IMR-90 (cell line): ENCODE measurements at regions not wholly inside any gene's neighbourhood (a gene's known extent, or its start where the extent isn't known, plus 50 kb on each side); places are given as distances from the start of the nearest gene placed in this dataset.

Source experiments
- ATAC-seq: fragments of 200-7000 bp; cut with Tn5 transposase; 2 replicates; pipeline ENCODE4 v1.9.1; 2020; ENCODE audit warnings: low read depth, mild to moderate bottlenecking, moderate library complexity
- BruUV-seq: library from RNA; stranded (reverse); fragments of 400-500 nt; replicated peaks from 2 replicates; lab custom pipeline; 2021; lab: Mats Ljungman, UMichigan
- CTCF ChIA-PET: fragments of 300-600 bp; formaldehyde crosslinking; extraction: SDS; loops from one replicate; lab custom pipeline; 2021; ENCODE audit warnings: antibody characterized with exemption; lab: Yijun Ruan, JAX
- POLR2A ChIA-PET: fragments of 300-600 bp; sonication (Branson Sonifier 250); formaldehyde crosslinking; loops from one replicate; lab custom pipeline; 2022; ENCODE audit warnings: antibody characterized with exemption; ENCODE audit not compliant: unreplicated experiment; lab: Charles Lee
- DNase-seq: peaks from one replicate; pipeline ENCODE4 v3.0.0; 2013
- H2AFZ ChIP-seq: replicated peaks from 2 replicates; pipeline ENCODE3; 2013; ENCODE audit warnings: low read length, mild to moderate bottlenecking; ENCODE audit not compliant: poor library complexity
- H2AK5ac ChIP-seq: 2 replicates; pipeline ENCODE4 v1.6.1; 2013; ENCODE audit warnings: low read depth, low read length, inconsistent platforms
- H2AK9ac ChIP-seq: replicated peaks from 2 replicates; pipeline ENCODE3; 2013; ENCODE audit warnings: mild to moderate bottlenecking, low read depth, low read length, moderate library complexity; ENCODE audit not compliant: poor library complexity
- H2BK120ac ChIP-seq: 2 replicates; pipeline ENCODE4 v1.6.1; 2013; ENCODE audit warnings: low read depth, low read length, inconsistent platforms
- H2BK15ac ChIP-seq: 3 replicates; pipeline ENCODE4 v1.6.1; 2013; ENCODE audit warnings: low read depth, low read length, inconsistent platforms
- H2BK20ac ChIP-seq: 2 replicates; pipeline ENCODE4 v1.6.1; 2013; ENCODE audit warnings: low read depth, mild to moderate bottlenecking, inconsistent platforms, low read length, moderate library complexity
- H2BK5ac ChIP-seq: 2 replicates; pipeline ENCODE4 v1.6.1; 2013; ENCODE audit warnings: mild to moderate bottlenecking, low read depth, low read length, inconsistent platforms; ENCODE audit not compliant: poor library complexity, severe bottlenecking
- H3K14ac ChIP-seq: replicated peaks from 2 replicates; pipeline ENCODE4 v1.6.1; 2013; ENCODE audit warnings: low read depth, low read length, inconsistent platforms
- H3K18ac ChIP-seq: 2 replicates; pipeline ENCODE4 v1.6.1; 2013; ENCODE audit warnings: low read depth, low read length, control low read depth
- H3K23ac ChIP-seq: 2 replicates; pipeline ENCODE4 v1.6.1; 2013; ENCODE audit warnings: low read depth, low read length, inconsistent platforms
- H3K27ac ChIP-seq: 2 replicates; pipeline ENCODE4 v1.5.1; 2013; ENCODE audit warnings: mild to moderate bottlenecking, control low read depth, low read length; ENCODE audit not compliant: insufficient read depth
- H3K27me3 ChIP-seq: 2 replicates; pipeline ENCODE4 v1.6.1; 2013; ENCODE audit warnings: low read length; ENCODE audit not compliant: control insufficient read depth, insufficient read depth
- H3K36me3 ChIP-seq: 2 replicates; pipeline ENCODE4 v1.6.1; 2013; ENCODE audit warnings: low read length, mixed read lengths; ENCODE audit not compliant: control insufficient read depth, insufficient read depth
- H3K4ac ChIP-seq: 2 replicates; pipeline ENCODE4 v1.6.1; 2013; ENCODE audit warnings: low read depth, low read length, inconsistent platforms
- H3K4me1 ChIP-seq: 2 replicates; pipeline ENCODE4 v1.6.1; 2013; ENCODE audit warnings: low read length, mixed read lengths; ENCODE audit not compliant: control insufficient read depth, insufficient read depth
- H3K4me2 ChIP-seq: 2 replicates; pipeline ENCODE4 v1.6.1; 2013; ENCODE audit warnings: low read depth, mild to moderate bottlenecking, control low read depth, low read length, moderate library complexity
- H3K4me3 ChIP-seq: 2 replicates; pipeline ENCODE4 v1.5.1; 2013; ENCODE audit warnings: low read depth, mild to moderate bottlenecking, control low read depth, low read length, moderate library complexity; ENCODE audit not compliant: insufficient read depth
- H3K56ac ChIP-seq: 2 replicates; pipeline ENCODE4 v1.6.1; 2013; ENCODE audit warnings: low read length, inconsistent platforms; ENCODE audit not compliant: insufficient read depth; ENCODE audit errors: extremely low read depth
- H3K79me1 ChIP-seq, 2 experiments: 2 replicates each; pipeline ENCODE4 v1.6.1; 2013; ENCODE audit warnings: low read length in 2 of 2, inconsistent platforms in 1 of 2, low read depth in 1 of 2
- H3K9ac ChIP-seq: 2 replicates; pipeline ENCODE4 v1.6.1; 2013; ENCODE audit warnings: low read depth, low read length, control low read depth
- H3K9me1 ChIP-seq: 2 replicates; pipeline ENCODE4 v1.6.1; 2013; ENCODE audit warnings: low read length, inconsistent platforms; ENCODE audit not compliant: insufficient read depth
- H3K9me3 ChIP-seq: 2 replicates; pipeline ENCODE4 v1.6.1; 2013; ENCODE audit warnings: low read length; ENCODE audit not compliant: control insufficient read depth, insufficient read depth
- H4K20me1 ChIP-seq: 2 replicates; pipeline ENCODE4 v1.6.1; 2013; ENCODE audit warnings: low read length, inconsistent platforms; ENCODE audit not compliant: insufficient read depth
- H4K5ac ChIP-seq: 2 replicates; pipeline ENCODE4 v1.6.1; 2013; ENCODE audit warnings: mild to moderate bottlenecking, low read depth, low read length, control low read depth
- H4K8ac ChIP-seq, 2 experiments: 2 replicates each; pipeline ENCODE4 v1.6.1; 2013; ENCODE audit warnings: low read depth in 2 of 2, low read length in 2 of 2, control low read depth in 1 of 2, inconsistent platforms in 1 of 2
- H4K91ac ChIP-seq: 2 replicates; pipeline ENCODE4 v1.6.1; 2013; ENCODE audit warnings: low read depth, low read length, inconsistent platforms; ENCODE audit not compliant: insufficient read depth
- BHLHE40 ChIP-seq: fragments of 150-350 bp; IDR thresholded peaks from 2 replicates; pipeline ENCODE4 v1.6.1; 2016; ENCODE audit warnings: mild to moderate bottlenecking, low read depth, low read length
- CEBPB ChIP-seq: IDR thresholded peaks from 2 replicates; pipeline ENCODE4 v1.6.1; 2012; ENCODE audit warnings: low read depth, low read length, improper control_type of control experiment
- CHD1 ChIP-seq: IDR thresholded peaks from 2 replicates; pipeline ENCODE4 v1.6.1; 2012; ENCODE audit warnings: low read depth, low read length, improper control_type of control experiment
- ELK1 ChIP-seq: fragments of 150-350 bp; IDR thresholded peaks from 2 replicates; pipeline ENCODE4 v1.6.1; 2016; ENCODE audit warnings: low read depth, mild to moderate bottlenecking, low read length, moderate library complexity, borderline replicate concordance
- FOS ChIP-seq: fragments of 150-350 bp; IDR thresholded peaks from 2 replicates; pipeline ENCODE4 v1.6.1; 2016; ENCODE audit warnings: low read depth, low read length
- MAFK ChIP-seq: IDR thresholded peaks from 2 replicates; pipeline ENCODE4 v1.6.1; 2012; ENCODE audit warnings: low read depth, low read length, improper control_type of control experiment
- MAZ ChIP-seq: IDR thresholded peaks from 2 replicates; pipeline ENCODE4 v1.6.1; 2012; ENCODE audit warnings: low read depth, mild to moderate bottlenecking, low read length, improper control_type of control experiment, moderate library complexity, borderline replicate concordance
- MXI1 ChIP-seq: IDR thresholded peaks from 2 replicates; pipeline ENCODE4 v1.6.1; 2012; ENCODE audit warnings: low read depth, mild to moderate bottlenecking, low read length, moderate library complexity, borderline replicate concordance
- NFE2L2 ChIP-seq: fragments of 150-350 bp; IDR thresholded peaks from 2 replicates; pipeline ENCODE4 v1.6.1; 2016; ENCODE audit warnings: low read depth, mild to moderate bottlenecking, low read length
- POLR2A ChIP-seq: IDR thresholded peaks from 2 replicates; pipeline ENCODE4 v1.6.1; 2012; ENCODE audit warnings: mild to moderate bottlenecking, low read depth, low read length
- RAD21 ChIP-seq: IDR thresholded peaks from 2 replicates; pipeline ENCODE4 v1.6.1; 2012; ENCODE audit warnings: low read length, improper control_type of control experiment
- RCOR1 ChIP-seq: IDR thresholded peaks from 2 replicates; pipeline ENCODE4 v1.6.1; 2012; ENCODE audit warnings: mild to moderate bottlenecking, low read length, improper control_type of control experiment; ENCODE audit not compliant: insufficient replicate concordance
- RFX5 ChIP-seq: IDR thresholded peaks from 2 replicates; pipeline ENCODE4 v1.8.0; 2012; ENCODE audit warnings: low read depth, mild to moderate bottlenecking, low read length, moderate library complexity
- SMC3 ChIP-seq: fragments of 150-350 bp; IDR thresholded peaks from 2 replicates; pipeline ENCODE4 v1.6.1; 2016; ENCODE audit warnings: low read depth, mild to moderate bottlenecking, antibody characterized with exemption, low read length, moderate library complexity
- USF2 ChIP-seq: fragments of 150-350 bp; IDR thresholded peaks from 2 replicates; pipeline ENCODE4 v1.6.1; 2017; ENCODE audit warnings: mild to moderate bottlenecking, antibody characterized with exemption, low read length, low read depth
- WGBS, 2 experiments: methylation state at CpG; one replicate each; pipeline versions ENCODE4 v1.1.5 to v1.1.7; 2013; ENCODE audit warnings: missing lambda C conversion rate in 2 of 2; ENCODE audit not compliant: insufficient read length in 1 of 2; ENCODE audit errors: extremely low coverage in 2 of 2; 5-methylcytosine and 5-hydroxymethylcytosine counted together
- dilution Hi-C: fragments of 300-500 bp; cut with HindIII; formaldehyde crosslinking; loops from one replicate; pipeline ENCODE4 v1.14.3; 2018; ENCODE audit warnings: low sequenced_read_pairs; ENCODE audit not compliant: unreplicated experiment
- in situ Hi-C: fragments of 300-500 bp; cut with MboI; formaldehyde crosslinking; loops from 3 replicates; pipeline ENCODE4 v1.14.3; 2019; ENCODE audit warnings: low sequenced_read_pairs, inconsistent platforms, mixed read lengths
- intact Hi-C: fragments of 100-400 bp; cut with micrococcal nuclease; formaldehyde crosslinking; loops from 2 replicates; pipeline ENCODE4 v1.10.0; 2022
- TF ChIP-seq, protein P1 (sequence below): conservative IDR thresholded peaks from 2 replicates; pipeline ENCODE4 v1.5.1; 2012; ENCODE audit warnings: mild to moderate bottlenecking, low read depth, low read length, improper control_type of control experiment

GRCh38 chr18:59971871-59972428 lies 72.2 kb downstream of the PMAIP1 start:
- Histone ChIP-seq H3K56ac (no peak overlapping the region), H4K8ac (no peak overlapping the region), H4K91ac (no peak overlapping the region), H3K18ac (no peak overlapping the region), H3K4me1 (no peaks in the 10 kb centered on the region; the same call in 1 of the 2 replicates), H3K79me1 (no peaks in the 10 kb centered on the region), H2BK120ac (no peak overlapping the region), H3K27me3 (peaks cover 3% of the 10 kb centered on the region; the same call in 1 of the 2 replicates), H3K9ac (no peak overlapping the region), H4K5ac (no peak overlapping the region), H4K20me1 (no peaks in the 10 kb centered on the region), H2BK20ac (no peak overlapping the region), H3K4me3 (no peak overlapping the region), H3K36me3 (no peaks in the 10 kb centered on the region), H2BK5ac (no peak overlapping the region), H3K14ac (no peak overlapping the region), H2AFZ (no peak overlapping the region), H3K4ac (no peak overlapping the region), H3K9me1 (no peaks in the 10 kb centered on the region; the same call in 1 of the 2 replicates), H2BK15ac (no peak overlapping the region), H3K27ac (no peak overlapping the region), H3K23ac (no peak overlapping the region), H3K4me2 (no peak overlapping the region), H3K9me3 (0 out of 2 replicates have a peak, but pooled peaks cover 1% of the 10 kb centered on the region), H2AK9ac (no peak overlapping the region), H2AK5ac (no peak overlapping the region)
- BruUV-seq = no TSS peak
- DNase-seq (no peak), ATAC-seq (no peak)
- TF ChIP-seq USF2 (no peak), CHD1 (no peak), MAZ (no peak), RAD21 (no peak), FOS (no peak), MXI1 (no peak), RCOR1 (no peak), MAFK (no peak), SMC3 (no peak), ELK1 (no peak), POLR2A (no peak), CEBPB (no peak), RFX5 (no peak), NFE2L2 (no peak), BHLHE40 (no peak)
- TF ChIP-seq, protein P1, sequence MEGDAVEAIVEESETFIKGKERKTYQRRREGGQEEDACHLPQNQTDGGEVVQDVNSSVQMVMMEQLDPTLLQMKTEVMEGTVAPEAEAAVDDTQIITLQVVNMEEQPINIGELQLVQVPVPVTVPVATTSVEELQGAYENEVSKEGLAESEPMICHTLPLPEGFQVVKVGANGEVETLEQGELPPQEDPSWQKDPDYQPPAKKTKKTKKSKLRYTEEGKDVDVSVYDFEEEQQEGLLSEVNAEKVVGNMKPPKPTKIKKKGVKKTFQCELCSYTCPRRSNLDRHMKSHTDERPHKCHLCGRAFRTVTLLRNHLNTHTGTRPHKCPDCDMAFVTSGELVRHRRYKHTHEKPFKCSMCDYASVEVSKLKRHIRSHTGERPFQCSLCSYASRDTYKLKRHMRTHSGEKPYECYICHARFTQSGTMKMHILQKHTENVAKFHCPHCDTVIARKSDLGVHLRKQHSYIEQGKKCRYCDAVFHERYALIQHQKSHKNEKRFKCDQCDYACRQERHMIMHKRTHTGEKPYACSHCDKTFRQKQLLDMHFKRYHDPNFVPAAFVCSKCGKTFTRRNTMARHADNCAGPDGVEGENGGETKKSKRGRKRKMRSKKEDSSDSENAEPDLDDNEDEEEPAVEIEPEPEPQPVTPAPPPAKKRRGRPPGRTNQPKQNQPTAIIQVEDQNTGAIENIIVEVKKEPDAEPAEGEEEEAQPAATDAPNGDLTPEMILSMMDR = no peak
- WGBS, 2 experiments = no CpG with 5 or more reads among the region's 4 CpGs
- ChIA-PET POLR2A (no interaction called here), CTCF (no interaction called here)
- intact Hi-C loops (no loop called here), in situ Hi-C loops (no loop called here), dilution Hi-C loops (no loop called here)
